COLO829 (cell line): ENCODE measurements at regions not wholly inside any gene's neighbourhood (a gene's known extent, or its start where the extent isn't known, plus 50 kb on each side); places are given as distances from the start of the nearest gene placed in this dataset.
A peak's percentile ranks its signal among the peaks of the same experiment; 100 is the strongest.
"Not testable (repeated sequence)": the region's sequence is repeated elsewhere in the genome, so short reads cannot be mapped to it uniquely, and the experiment has no call there.

Experiments used
- DNase-seq: peaks from one replicate; pipeline ENCODE4 v3.0.0; 2012; ENCODE audit warnings: low spot score

GRCh38 chr3:182508919-182509711 is 284.2 kb upstream of the ATP11B start:
- DNase-seq, result no peak

GRCh38 chr3:182509844-182510460 is 283.4 kb upstream of the ATP11B start:
- no peak for DNase-seq

GRCh38 chr3:182514236-182514964 is 278.9 kb upstream of the ATP11B start:
- no peak for DNase-seq

- DNase-seq, result no peak
Measured at GRCh38 chr3:182516597-182517336, 276.5 kb upstream of the ATP11B start.

- DNase-seq, result no peak
Measured at GRCh38 chr3:182519569-182519968, 273.7 kb upstream of the ATP11B start.

GRCh38 chr3:182521339-182521738 is 272.0 kb upstream of the ATP11B start:
- no peak for DNase-seq

- DNase-seq, result not testable (repeated sequence)
Measured at GRCh38 chr3:182523424-182523823, 269.9 kb upstream of the ATP11B start.

GRCh38 chr3:182523836-182524235 is 269.5 kb upstream of the ATP11B start:
- DNase-seq, result no peak

GRCh38 chr3:182524711-182525401 is 268.4 kb upstream of the ATP11B start:
- DNase-seq, result peak; percentile 96

GRCh38 chr3:182525766-182526374 is 267.4 kb upstream of the ATP11B start:
- no peak for DNase-seq

- no peak for DNase-seq
Measured at GRCh38 chr3:182527745-182528144, 265.6 kb upstream of the ATP11B start.

- no peak for DNase-seq
Measured at GRCh38 chr3:182530316-182530715, 263.0 kb upstream of the ATP11B start.

GRCh38 chr3:182533394-182533793 is 259.9 kb upstream of the ATP11B start:
- peak; percentile 18 for DNase-seq

GRCh38 chr3:182544542-182544941 is 248.8 kb upstream of the ATP11B start:
- DNase-seq, result no peak

GRCh38 chr3:182562274-182562673 is 231.0 kb upstream of the ATP11B start:
- no peak for DNase-seq

- DNase-seq, result no peak
Measured at GRCh38 chr3:182565916-182566796, 227.1 kb upstream of the ATP11B start.

- DNase-seq, result no peak
Measured at GRCh38 chr3:182567700-182568099, 225.6 kb upstream of the ATP11B start.

- DNase-seq, result no peak
Measured at GRCh38 chr3:182568261-182568660, 225.0 kb upstream of the ATP11B start.

- DNase-seq, result no peak
Measured at GRCh38 chr3:182568876-182569275, 224.4 kb upstream of the ATP11B start.

GRCh38 chr3:182570946-182571594 is 222.2 kb upstream of the ATP11B start:
- no peak for DNase-seq
